GM21367 (cell line): ENCODE measurements at regions not wholly inside any gene's neighbourhood (a gene's known extent, or its start where the extent isn't known, plus 50 kb on each side); places are given as distances from the start of the nearest gene placed in this dataset.

Experiments used
- ATAC-seq: cut with Tn5 transposase; IDR thresholded peaks from one replicate; pipeline ENCODE4 v1.9.1; 2021; ENCODE audit not compliant: unreplicated experiment

DNA sequence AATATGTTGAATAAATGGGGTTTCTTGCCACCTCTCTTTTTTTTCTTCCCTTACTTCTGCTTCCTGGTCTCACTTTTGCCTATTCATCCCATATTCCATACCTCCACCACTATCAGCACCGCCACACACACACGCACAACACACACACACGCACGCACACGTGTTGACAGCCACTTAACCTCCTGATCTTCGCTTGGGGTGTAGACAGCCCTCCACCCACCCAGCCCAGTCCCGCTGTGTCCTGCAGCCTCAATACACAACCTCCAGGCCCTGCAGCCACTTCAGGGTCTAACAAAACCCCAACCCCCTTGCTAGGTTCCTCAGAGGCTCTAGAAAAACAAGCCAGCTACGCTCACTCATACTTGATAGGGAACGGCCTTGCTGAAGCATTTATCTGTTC is 72.3 kb downstream of the LINC00237 start:
- no peak for ATAC-seq

DNA sequence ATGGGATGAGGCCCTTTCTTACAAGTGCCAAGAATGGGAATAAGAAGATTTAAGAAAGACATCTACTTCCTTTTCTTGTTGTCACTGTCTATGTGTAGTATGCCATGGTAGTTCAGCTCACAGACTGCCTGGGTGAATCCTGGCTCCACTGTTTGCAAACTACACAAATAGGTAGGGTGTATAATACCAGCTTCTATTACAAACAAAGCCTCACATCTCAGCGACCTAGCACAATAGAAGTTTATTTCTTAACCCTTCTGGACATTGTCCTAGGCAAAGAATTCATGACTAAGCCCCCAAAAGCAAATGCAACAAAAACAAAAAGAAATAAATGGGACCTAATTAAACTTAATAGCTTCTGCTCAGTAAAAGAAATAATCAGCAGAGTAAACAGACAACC is 74.5 kb downstream of the LINC00237 start:
- ATAC-seq = no peak

DNA sequence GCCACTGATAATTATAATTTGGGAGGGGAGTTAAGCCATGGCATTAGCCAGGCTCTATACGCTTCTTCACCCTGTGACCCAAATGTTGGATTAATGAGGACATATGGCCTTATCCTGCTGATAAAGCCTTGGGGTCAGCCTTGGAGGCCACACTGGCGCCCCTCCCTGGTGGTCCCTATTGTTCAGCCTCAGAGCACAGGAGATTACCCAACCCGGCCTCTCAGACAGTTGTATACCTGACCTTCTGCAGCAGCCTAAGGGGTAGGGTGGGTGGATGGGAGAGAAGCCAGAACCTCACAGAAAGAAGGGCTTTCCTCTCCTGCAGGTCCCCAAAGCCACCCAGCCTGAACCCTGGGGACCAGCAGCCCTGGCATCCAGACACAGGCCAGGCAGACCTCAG is 76.8 kb downstream of the LINC00237 start:
- no peak for ATAC-seq

DNA sequence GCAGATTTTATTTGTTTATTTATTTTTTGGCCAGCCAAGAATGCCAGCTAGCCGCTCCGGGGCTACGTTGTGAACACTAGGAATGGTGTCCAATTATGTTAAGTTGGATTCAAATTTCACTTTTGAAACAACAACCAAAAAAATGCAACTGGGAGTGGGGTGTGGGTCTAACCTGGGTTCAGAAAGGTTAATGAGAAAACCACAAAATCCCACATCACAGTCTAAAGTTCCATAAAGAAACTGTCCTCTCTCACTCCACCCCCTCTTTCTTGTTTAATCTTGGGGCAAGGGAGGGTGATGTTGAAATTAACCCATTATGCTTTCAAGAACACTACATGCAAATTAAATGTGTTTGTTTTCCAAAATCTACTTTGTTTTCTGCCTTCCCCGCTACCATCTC is 77.2 kb downstream of the LINC00237 start:
- no peak for ATAC-seq

DNA sequence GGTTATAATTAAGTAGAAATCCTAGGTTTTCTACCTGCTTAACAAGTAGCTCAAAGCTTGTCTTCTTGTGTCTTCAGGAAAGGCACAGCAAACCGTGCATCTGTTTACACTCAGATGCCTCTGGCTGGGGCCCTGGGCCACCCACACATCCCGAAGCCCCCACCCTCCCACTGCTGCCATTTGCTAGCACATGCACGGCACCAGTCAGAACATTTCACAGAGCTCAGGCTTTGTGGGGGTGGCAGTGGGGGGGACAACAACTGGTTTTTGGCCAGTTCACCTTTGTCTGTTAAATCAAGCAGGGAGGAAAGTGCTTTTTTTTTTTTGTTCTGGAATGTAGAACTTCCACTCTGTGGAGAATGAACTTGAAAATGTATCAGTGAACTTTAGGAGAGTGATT is 77.7 kb downstream of the LINC00237 start:
- no peak for ATAC-seq

DNA sequence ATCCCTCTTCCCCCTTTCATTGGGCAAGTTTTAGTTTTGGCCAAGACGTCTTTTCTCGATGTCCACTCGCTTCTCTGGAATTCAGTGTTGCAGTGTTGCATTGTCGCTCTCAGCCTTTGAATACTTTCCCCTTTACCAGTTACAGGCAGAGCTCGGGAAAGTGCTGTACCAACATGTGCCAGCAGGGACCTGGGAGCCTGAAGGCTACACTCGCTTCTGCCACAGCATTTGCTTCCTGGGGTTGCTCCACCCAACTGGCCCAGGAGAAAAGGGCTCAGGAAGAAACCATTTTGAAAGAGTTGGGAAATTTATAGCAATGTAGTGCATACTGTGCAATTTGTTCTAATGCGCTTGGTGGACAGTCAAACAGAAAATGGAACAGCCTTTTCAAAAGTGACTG is 78.6 kb downstream of the LINC00237 start:
- no peak for ATAC-seq

DNA sequence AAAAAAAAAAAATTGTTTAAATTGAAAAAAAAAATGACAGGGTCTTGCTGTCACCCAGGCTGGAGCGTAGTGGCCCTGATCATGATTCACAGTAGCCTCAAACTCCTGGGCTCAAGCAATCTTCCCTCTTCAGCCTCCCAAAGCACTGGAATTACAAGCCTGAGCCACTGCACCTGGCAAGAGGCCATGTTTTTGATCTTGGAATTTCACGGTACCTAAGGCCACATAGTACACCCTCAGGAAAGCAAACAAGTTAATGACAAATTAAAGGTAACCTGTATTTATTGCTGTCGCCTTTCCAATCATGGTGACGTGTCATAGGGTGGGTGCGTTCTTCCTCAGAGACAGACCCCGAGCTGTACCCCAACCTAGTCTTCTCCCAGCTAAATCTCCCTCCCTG is 79.2 kb downstream of the LINC00237 start:
- no peak for ATAC-seq

DNA sequence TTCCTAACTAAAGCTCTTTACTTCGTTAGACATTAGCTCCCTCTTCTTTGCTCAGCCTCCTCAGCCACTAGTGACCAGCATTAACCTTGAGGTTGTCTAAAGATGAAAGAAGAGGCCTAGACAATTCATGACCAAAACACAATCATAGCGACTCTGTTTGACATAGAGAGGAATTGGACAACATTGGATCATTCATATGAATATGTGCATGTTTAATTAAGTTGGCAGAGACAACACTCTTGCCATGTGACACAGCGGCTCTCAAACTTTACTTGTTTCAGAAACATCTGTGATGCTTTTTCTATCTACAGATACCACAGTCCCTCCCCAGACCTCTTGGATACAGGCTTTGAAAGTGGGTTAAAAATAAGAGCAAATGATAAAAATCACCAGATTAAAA is 81.7 kb downstream of the LINC00237 start:
- ATAC-seq = no peak

DNA sequence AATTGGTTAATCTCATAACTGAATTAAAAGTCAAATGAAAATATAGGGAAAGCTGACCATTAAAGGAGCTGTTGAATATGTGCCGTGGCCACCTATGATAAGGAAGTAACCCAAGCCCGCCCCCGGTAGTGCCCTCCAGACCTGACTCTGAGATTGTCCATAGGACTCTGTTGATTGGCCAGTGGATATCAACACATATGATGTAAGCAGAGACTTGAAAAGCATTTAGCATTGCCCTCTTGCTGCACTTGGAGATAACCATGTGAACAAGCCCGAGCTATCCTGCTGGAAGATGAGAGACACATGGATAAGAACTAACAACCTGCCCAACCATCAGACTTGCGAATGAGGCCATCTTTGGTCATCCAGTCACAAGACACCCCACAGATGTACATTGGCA is 83.2 kb downstream of the LINC00237 start:
- no peak for ATAC-seq

DNA sequence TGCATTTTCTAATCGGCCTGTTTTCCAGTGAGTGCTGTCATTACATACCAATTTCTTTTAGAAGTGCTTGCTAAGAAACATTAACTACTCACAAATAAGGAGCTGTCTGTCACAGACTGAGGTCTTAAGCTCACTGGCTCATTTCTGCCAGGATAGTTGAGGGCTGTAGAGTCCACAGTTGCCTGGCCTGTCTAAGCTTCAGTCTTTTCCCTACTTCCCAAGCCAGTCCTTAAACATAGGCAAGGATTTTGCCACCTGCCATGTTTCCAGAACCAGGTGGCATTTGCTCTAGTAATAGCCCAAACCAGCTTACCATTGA is 84.7 kb downstream of the LINC00237 start:
- ATAC-seq = no peak

DNA sequence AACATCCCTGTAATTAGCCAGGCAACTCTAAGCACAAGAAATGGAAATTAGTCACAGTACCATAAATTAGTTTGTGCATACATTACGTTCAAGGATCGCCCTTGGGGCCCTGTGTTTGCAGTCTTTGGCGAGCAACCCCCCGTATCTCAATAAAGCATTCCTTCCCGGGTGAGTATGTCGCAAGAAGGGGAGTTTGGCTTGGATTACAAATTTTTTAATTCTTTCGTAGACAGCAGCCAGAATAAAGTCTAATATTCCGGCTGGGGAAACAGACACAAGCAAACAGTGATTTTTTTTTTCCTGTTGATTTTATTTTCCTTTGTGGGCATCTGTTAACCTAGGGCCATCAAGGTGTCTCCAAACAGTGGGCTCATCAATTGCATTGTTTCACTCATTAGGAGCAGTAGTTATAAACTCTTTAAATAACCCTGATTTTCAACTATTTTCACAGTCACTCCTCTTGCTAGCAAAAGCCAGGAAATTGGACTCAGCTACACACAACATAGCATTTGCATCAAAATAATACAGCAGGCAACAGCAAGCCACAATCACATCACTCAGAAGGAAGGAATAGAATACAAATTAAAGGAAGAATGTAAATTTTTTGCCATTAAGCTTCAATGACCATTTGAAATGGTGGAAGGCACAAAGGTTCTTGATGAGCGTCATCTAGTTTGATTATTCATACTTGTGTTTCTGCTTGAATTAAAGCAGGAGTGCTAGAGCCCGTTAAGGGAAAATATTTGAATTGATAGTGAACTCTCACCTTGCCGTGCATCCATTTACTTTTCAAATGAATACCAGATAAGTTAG is 85.3 kb downstream of the LINC00237 start:
- no peak for ATAC-seq

DNA sequence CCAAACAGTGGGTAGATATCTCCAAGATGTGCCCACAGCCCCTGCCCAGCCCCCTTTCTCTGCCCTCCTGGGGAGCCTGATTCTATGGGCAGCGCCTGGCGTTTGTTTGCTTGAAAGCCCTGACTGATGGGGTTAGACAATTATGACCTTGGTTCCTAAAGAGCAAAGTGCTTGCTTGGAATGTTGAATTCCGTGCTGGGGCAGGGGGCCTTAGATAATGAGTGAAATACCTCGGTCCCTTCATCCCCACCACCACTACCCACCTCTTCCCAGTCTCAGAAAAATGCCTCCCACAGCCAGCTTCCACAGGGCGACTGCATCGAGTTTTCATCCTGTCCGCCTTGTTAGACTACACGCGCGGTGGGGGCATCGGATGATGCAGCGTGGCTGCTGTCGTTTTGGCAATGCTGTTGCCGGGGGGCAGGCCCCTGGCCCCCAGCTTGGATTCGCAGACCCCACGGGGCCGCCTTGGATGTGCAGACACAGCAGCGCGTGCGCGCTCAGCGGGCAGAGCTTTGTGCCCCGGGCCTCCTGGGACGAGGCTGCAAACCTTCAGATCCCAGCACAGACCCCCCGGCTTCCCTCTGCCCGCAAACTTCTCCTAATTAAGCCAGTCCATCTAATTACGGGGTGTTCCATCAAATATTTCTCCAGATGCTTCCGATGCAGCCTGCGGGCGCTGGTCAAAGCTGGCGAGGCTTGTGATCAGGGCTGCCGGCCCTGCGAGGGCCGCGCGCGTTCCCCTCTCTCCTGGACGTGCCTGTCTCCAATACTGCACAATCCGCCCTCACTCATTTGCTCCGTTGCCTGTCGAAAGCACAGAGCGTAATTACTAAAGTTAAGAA is 86.1 kb downstream of the LINC00237 start:
- no peak for ATAC-seq

DNA sequence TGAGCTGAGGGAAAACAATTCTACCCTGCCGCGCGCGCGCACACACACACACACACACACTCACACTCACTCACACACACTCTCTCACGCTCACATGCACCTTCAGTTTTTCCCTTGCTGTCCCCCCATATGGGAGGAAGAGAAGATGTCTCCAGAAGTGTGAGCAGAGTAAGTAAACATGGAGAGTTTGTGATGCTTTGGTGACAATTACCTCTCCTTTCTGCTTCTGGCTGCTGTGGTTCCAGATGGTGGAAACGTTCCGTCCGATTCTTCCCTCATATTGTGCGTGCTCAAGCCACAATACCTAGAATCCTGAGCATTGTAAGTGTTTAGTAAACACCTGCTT is 86.7 kb downstream of the LINC00237 start:
- no peak for ATAC-seq

DNA sequence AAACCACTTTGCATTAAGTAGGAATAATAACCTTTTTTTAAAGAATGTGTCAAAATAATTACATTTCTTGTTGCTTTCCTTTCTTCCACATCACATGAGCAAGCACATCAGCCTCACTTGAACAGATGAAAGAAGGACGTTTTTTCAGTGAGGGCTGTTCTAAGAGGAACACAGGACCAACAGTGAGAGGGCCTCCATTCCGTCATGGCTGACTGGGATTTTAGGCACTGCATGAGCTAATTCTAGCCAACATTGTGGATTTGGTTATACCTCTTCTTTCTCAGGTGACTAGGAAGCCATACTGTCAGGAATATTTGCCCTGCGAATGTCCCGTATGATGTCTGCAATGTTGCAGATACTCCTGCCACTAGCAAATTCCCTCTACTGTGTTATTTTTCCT is 87.6 kb downstream of the LINC00237 start:
- no peak for ATAC-seq

DNA sequence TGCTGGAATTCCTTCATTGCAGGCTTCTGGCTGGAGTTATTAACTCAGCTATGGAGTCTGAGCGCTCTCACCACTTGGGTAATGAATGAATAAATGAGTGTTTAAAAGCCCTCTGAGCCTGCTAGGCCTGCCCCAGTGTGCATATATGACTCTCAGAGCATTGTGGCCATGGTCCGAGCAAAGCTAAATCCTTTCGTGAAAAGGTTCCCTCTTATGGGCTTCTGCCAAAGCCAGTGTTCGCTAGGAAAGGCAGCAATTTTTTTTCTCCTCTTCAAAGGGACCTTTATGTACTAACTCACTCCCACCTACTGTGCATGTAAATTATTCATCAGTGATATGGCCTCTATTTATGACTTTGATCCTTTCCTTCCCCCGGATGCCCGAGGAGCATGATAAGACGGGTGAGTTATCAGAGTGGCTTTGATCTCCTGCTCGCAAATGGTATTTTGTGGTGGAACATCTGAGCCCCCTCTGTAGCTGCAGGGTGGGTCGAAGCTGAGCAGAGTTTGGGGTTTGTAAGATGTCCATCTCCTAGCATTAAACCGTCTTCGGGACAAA is 88.6 kb downstream of the LINC00237 start:
- ATAC-seq = no peak

DNA sequence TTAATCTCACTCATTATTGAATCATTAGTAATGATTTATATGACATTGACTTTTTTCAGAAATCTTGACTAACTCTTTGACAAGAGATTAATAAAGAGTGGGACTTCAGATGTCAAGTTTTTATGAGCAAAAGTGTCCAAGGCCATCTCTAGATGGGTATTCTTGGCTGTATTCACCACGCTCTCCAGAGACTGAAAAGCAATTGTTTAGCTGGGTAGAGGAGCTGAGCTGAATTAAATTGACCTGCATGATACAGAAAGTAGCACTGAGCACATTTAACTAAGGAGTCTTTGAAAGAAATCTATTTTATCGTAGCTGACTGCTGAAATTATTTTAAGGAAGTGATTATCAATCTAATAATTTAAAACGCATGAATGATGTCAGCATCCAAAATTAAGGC is 89.4 kb downstream of the LINC00237 start:
- no peak for ATAC-seq

DNA sequence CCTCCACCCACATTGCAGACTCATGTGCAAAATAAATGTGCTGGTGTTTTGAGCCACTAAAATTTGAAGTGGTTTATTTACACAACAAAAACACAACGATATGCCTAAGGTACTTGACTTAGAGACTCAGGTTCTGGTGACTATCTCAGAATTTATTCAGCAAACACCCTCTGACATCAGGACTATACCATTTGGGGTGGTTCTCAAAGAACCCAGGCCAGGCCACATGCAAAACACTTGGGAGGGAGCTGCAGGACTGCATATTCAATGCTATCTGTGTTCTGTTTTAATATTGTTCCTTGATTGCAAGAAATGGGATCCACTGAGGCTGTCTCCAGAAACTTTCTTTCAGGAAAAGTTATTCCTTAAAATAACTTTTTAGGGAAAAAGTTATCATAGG is 91.6 kb downstream of the LINC00237 start:
- no peak for ATAC-seq

DNA sequence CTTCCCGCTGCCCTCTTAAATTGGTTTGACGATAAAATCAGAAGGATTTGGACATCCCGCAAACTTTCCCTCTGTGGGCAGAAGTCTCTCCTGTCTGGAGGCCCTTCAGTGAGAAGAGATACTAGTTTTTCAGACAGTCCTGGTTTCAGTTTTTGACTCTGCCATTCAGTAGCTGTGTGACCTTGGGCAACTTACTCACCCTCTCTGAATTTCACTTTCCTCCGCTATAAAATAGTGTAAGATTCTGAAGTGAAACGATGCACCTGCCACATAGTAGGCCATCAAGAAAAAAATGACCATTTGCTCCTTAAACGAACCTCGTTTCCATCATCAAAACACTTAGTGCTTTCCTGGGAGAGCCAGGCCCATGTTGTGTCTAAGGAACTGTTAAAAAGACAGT is 97.2 kb downstream of the LINC00237 start:
- no peak for ATAC-seq

DNA sequence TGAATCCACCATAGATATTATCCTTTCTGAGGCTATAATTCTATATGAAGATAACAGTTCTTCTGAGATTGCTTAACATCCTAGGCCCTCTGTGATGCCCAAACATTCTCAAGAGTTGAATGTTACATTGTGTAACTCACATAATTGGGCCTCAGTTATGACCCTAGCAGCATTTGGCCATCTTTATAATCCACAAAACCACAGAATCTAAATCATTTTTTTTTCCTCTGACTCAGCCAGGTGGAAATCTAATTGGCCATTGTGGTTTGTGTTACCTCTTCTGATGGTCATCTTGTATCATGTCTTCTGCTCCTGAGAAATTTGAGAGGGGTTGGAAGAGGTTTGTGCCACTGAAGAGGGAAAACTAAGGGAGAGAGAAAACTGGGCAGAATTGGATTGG is 99.5 kb downstream of the LINC00237 start:
- ATAC-seq = no peak

DNA sequence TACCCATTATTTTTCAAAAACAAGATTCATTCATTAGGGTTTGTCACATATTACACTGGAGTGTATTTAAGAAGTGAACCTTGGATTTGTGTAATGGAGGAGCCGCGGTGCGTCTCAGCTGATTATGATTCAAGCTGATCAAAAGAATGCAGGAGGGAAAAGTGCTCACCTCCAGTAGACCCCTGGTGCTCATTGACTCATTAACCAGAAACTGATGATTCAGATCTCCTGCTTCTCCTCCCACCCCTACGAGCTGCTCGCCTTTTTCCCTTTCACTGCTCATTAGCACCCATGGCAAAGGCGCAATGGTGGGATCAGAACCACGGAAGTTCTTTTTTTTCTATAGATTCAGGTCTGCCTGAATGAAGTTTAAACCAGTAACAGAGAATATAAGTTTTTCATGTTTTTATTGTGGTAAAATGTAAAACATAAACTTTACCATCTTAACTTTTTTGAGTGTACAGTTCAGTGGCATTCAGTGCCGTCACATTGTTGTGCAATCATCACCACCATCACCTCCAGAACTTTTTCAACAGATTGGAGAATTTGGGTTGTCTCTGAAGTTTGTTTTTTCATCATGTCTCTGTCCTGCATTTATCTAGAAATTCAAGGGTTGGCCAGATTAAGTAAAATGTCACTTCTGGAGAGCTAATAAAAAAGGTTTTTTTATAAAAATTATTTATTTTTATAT is 101.6 kb downstream of the LINC00237 start:
- no peak for ATAC-seq

DNA sequence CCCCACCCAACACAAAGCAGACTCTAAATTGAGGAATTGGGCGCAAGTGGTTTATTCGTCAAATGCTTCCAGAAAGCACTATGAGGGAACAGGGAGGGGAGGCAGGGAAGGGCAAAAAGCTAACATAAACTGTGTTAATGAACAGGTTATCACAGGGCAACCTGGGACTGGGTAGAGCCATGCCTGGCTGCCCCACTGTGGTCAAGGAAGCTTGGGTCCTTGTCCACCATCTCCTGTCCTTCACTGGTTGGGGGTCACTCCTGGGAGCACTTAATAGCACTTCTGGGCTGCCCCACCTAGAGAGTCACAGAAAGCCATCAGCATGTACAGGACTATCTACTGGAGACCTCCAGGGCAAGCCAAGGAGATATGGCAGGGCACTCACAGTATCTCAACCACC is 102.3 kb downstream of the LINC00237 start:
- ATAC-seq = no peak

DNA sequence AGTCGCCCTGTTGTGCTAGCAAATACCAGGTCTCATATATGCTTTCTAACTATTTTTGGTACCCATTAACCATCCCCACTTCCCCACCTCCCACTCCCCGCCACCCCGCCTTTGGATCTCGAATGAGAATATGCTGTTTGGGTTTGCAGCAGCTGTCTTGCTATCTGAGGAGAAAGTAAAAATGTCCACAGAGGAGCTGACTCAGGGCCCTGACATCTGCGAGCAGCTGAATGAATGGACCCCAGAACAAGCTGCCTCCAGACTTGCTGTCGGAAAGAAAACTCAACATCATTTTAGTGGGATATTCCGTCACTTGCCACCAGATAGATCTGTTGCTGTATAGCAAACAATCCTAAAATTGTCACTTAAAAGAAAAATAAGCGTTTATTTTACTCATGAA is 103.7 kb downstream of the LINC00237 start:
- no peak for ATAC-seq
